HG02884 (cell line): ENCODE measurements at regions not wholly inside any gene's neighbourhood (a gene's known extent, or its start where the extent isn't known, plus 50 kb on each side); places are given as distances from the start of the nearest gene placed in this dataset.

Source experiments
- ATAC-seq: cut with Tn5 transposase; IDR thresholded peaks from one replicate; pipeline ENCODE4 v1.9.1; 2021; ENCODE audit warnings: mild to moderate bottlenecking, moderate library complexity; ENCODE audit not compliant: unreplicated experiment

GRCh38 chr20:11785885-11786507 is 131.7 kb upstream of the BTBD3 start:
- ATAC-seq = no peak

- ATAC-seq = no peak
Observed at GRCh38 chr20:11790046-11790445, 127.6 kb upstream of the BTBD3 start.

- ATAC-seq = no peak
Observed at GRCh38 chr20:11791316-11791715, 126.4 kb upstream of the BTBD3 start.

GRCh38 chr20:11791835-11792567 is 125.7 kb upstream of the BTBD3 start:
- ATAC-seq = no peak

GRCh38 chr20:11792568-11792953 is 125.1 kb upstream of the BTBD3 start:
- no peak for ATAC-seq

GRCh38 chr20:11794525-11794924 is 123.2 kb upstream of the BTBD3 start:
- no peak for ATAC-seq

- ATAC-seq = no peak
Observed at GRCh38 chr20:11795071-11795615, 122.5 kb upstream of the BTBD3 start.

- ATAC-seq = no peak
Observed at GRCh38 chr20:11796026-11796425, 121.7 kb upstream of the BTBD3 start.

- no peak for ATAC-seq
Observed at GRCh38 chr20:11797156-11797555, 120.5 kb upstream of the BTBD3 start.

GRCh38 chr20:11799281-11799684 is 118.4 kb upstream of the BTBD3 start:
- no peak for ATAC-seq

- no peak for ATAC-seq
Observed at GRCh38 chr20:11807054-11808048, 110.3 kb upstream of the BTBD3 start.

GRCh38 chr20:11808841-11809240 is 108.9 kb upstream of the BTBD3 start:
- ATAC-seq = no peak

- no peak for ATAC-seq
Observed at GRCh38 chr20:11810311-11811083, 107.2 kb upstream of the BTBD3 start.

- ATAC-seq = no peak
Observed at GRCh38 chr20:11813106-11813890, 104.4 kb upstream of the BTBD3 start.

GRCh38 chr20:11814267-11814666 is 103.4 kb upstream of the BTBD3 start:
- ATAC-seq = no peak

- no peak for ATAC-seq
Observed at GRCh38 chr20:11820838-11821237, 96.9 kb upstream of the BTBD3 start.

GRCh38 chr20:11822540-11822794 is 95.2 kb upstream of the BTBD3 start:
- no peak for ATAC-seq

GRCh38 chr20:11826334-11826733 is 91.4 kb upstream of the BTBD3 start:
- no peak for ATAC-seq

GRCh38 chr20:11832397-11832796 is 85.3 kb upstream of the BTBD3 start:
- no peak for ATAC-seq

- ATAC-seq = no peak
Observed at GRCh38 chr20:11832851-11833250, 84.8 kb upstream of the BTBD3 start.
